HG02588 (cell line): ENCODE measurements at regions not wholly inside any gene's neighbourhood (a gene's known extent, or its start where the extent isn't known, plus 50 kb on each side); places are given as distances from the start of the nearest gene placed in this dataset.

ENCODE experiments used
- ATAC-seq: cut with Tn5 transposase; IDR thresholded peaks from one replicate; pipeline ENCODE4 v1.9.1; 2021; ENCODE audit warnings: mild to moderate bottlenecking, moderate library complexity; ENCODE audit not compliant: unreplicated experiment

DNA sequence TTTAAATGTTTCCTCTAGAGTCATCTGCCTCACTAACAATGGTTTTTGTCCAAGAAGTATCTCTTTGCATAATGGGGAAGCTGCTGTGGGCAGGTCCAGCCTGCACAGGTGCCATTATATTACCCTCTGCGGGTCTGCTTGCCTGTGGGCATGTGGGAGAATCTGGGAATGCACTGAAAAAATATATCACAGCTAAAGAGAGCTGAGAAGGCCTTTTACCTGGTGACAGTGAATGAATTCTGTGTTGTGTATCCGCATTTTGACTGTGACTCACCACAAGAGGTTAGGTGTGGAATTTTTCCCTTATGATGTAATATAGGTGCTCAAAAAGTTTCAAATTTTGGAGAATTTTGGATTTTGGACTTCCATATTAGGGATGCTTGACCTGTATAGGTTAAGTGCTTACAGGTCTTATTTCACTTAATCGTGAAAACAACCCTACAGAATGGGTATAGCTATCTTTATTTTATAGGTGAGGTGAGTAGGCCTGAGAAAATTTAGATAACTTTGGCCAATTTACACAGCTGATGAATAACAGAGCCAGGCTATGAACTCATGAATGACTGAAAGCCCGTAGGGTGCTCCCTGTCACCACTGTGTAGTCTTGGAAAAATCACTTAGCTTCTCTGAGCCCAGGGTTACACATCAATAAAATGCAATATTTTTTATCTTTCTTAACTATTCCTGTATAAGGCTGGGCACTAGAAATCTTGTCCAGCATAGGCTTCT, 198.0 kb upstream of the EPHA5 start:
- no peak for ATAC-seq

DNA sequence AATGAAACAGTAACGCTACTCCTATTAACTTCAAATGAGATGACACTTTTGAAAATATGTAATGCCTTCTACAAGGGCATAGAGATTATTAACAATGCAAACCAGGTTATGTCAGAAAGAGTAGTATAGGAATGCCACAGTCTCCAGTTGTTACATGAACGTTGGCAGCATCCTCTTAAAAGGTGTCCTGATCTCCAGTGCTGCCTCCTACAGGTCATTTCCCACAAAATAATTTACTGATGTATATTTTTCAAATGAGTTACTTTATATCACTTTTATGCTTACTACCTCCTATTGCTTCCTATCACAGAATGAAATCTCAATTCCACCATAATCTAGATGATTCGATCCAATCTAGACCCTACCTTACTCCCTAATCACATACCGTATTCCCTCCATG, 195.2 kb upstream of the EPHA5 start:
- no peak for ATAC-seq

DNA sequence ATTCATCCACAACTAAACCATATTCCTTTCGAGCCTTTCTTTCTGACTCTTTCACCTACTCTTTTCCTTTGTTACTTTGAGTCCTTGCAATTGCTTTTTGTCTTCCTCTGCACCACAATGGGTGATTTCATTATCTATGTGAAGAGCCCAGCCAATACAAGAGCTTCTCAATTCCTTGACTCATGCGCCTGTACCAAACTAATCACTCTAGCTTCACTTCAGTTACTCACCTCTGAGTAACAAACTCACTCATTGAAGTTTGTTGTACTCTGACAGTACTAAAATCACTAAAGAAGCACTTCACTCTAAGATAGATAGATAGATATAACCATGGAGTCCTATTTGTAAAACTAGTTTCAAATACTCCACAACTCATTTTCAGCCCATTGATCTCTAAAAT, 191.7 kb upstream of the EPHA5 start:
- no peak for ATAC-seq

DNA sequence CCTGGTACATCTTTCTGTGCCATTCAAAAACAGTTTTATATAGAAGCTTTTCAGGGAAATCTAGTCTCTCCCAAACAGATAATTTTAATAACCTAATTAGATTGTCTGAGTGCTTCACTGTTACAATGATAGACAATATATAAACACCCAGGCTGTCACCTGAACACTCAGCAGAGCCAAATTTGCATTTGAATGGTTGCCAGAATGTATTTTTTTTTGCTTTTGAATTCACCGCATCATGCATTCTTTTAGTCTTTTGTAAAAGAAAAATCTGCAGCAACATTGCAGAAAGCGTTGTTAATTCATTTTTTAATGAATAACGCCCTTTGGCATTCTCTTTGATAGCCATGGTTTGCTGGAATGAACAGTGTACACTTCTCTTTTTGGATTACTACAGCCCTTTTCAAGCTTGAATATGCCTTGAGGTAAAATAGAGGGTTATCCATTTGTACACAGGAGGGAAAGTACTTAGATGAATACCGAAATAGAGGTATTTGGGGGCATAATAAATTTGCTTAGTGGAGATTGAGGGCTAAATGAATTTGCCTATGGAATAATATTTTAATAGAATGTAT, 175.0 kb upstream of the EPHA5 start:
- ATAC-seq, result no peak

DNA sequence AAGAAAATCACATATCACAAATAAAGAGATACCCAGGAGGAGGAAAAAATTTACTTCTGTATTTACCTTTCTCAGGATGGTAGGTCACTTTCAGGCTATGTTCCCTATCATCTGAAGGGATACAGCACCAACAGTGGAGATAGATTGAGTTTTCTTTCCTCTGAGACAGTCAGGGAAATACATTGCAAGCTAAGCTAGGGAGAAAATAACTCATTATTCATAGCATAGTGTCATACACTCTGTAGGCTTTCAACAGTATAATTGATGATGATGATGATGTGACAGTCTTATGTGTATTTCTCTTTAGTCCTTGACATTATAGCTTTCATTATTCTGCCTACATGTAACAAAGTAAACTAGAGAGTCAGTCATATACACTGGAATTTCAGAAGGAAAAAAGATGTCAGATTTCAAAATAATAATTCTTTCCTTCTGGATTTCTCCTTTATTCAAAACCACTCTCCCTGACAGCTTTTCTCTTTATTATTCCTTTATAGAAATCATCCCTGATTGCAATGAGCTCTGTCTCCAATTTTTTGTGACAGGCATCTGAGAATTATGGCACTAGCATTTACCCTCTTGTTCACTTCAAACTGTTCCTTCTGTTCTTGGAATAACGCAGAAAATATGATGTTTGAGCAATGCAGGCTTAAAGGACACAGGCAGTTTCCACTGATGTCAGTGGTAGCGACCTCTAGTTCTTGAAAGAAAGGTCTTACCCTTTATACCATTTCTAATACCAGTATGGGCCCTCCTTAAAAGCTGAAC, 169.1 kb upstream of the EPHA5 start:
- no peak for ATAC-seq

DNA sequence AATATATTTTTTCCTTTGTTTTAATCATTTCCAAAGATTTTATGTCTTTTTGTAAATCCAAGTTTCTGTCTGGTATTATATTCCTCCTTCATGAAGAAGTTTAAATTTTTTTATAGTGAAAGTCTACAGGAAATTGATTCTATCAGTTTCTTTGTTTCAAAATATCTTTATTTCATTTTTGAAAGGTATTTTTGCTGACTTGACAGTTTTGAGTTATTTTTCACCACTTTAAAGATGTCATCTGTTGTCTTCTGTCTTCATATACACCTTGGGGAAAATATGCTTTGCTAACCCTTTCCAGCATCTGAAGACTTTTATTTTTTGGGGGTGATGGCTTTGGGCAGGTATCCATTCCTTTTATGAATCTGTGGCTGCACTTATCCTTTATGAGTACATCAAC, 164.4 kb upstream of the EPHA5 start:
- ATAC-seq, result no peak

DNA sequence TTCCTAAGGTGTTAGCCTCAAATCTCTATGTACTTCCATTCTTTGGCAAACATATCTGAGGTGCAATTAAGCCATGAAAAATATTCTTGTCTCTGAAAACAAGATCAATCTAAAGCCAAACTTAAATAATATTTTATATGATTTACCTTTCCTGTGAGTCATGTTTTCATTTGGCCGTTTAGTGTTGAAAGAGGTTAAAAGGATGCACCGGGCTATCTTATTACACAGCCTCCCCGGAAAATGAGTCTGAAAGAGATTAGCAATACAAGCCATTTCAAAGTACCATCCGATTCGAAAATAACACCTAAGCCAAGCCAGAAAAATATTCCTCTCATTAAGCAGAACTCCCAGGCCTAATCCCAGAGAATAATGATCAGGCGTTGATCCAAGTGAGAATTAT, 161.5 kb upstream of the EPHA5 start:
- ATAC-seq, result no peak

DNA sequence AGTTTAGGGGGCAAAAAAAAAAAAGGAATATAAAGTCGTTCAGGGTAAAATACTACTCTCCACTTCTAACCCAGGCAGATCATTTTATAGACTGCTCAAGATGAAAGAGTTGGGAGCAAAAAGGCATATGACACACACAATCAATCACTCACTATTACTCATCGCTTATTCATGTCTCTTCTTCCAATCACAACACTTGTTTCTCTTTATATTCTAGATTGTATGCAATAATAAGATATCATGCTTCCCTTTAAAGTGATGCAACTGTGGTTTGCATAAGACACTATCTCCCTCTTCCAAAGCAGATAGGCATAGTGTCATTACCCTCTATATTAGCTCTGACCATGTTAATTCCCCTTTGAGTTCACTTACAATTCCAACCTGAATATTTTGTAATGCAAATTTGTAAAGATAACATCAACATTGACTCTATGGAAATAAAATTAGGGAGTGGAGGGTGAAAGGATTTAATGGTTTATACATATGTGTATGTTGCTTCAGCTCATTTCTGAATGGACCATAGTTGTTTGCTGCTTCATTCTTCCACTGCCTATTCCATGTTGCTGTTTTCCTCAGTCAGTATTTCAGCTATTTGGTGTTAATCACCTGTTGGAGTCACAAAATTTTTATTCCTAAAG, 154.9 kb upstream of the EPHA5 start:
- no peak for ATAC-seq

DNA sequence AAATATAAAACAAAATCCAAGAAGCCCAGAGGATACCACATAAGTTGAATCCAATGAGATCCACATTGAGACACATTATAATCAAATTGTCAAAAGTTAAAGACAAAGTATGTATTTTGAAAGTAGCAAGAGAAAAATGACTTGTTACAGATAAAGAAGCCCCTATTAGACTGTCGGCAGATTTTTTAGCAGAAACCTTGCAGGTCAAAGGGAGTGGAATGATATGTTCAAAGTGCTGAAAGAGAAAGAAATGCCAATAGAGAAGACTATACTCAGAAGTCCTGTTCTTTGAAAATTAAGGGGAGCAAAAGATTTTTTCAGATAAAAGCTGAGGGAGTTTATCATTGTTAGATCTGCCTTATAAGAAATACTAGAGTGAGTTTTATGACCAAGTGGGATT, 148.9 kb upstream of the EPHA5 start:
- no peak for ATAC-seq

DNA sequence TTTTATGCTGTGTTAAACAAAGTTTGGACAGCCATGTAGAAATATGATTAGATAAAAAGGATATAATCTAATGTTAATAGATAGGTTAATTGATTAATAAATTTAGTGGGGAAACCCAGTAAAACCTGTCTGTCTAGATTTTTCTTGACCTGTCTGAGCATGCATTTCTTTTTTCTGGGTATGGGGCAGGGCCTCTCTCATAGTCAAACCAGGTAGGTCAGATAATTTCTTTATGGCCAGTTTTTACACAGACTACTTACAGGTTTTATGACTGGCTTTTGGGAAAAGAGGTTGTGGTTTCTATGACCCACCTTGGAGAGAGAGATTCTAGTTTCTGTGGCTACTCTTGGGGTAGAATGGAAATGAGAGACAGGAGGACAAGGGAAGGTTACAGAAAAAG, 135.6 kb upstream of the EPHA5 start:
- ATAC-seq, result no peak

- no peak for ATAC-seq
These were observed 129.2 kb upstream of the EPHA5 start for GRCh38 chr4:65799513-65799912.

DNA sequence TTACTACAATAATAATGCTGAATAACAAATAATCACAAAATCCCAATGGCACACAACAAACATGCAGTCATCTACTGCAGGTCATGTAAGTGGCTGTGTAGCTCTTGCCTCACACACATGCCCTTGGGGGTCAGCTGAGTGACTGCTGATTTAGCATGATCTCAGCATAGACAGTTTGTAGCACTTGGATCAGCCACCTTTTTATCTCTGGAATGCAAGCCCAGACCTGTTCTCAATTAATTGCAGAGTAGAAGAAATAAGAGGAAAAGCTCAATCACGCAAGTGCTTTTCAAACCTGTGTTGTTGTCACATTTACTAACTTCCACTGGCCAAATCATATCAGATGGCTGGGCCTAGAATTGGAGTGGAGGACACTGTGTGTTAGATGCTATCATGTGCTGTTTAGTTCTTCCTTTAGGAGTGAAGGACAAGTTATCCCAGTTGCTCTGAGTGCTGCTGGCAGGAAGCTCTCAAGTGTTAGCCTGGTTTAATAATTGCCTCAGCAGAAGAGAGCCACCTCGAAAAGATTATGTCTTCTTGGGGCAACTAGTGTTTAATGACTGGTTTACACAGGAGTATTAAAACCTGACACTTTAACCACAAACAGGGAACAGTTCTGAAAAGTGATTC, 128.3 kb upstream of the EPHA5 start:
- no peak for ATAC-seq

- no peak for ATAC-seq
These were observed 121.6 kb upstream of the EPHA5 start for GRCh38 chr4:65791812-65792308.

DNA sequence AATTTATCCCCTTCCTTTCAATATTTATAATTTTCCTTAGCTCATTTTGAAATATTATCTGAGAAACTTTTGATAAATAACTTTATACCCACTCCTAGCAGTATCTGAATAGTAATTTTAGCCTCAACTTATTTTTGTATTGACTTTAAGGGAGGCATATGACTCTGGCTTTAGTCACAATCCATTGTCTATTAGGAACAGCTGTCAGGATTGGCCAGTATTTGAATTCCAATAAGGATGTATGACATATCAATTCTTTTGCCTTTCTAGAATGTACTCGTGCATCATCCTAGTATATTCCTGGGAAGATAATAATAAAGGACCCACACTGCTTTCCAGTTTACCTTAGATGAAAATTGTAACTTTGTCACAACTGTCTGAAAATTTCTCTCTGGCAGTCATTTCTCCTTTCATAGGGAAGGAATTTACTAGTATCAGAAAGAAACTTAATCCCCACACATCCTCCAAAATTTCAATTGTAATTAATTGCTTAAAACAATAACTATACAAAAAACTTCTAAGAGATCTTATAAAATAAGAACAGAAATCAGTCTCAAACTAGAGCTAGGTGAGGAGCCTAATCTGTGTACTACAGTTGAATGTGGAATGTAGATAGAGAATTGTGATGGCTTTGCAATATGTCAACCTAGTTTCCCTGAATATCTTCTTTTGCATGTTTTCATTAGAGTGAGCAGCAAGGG, 121.0 kb upstream of the EPHA5 start:
- no peak for ATAC-seq

- no peak for ATAC-seq
These were observed 119.5 kb upstream of the EPHA5 start for GRCh38 chr4:65789805-65790204.

DNA sequence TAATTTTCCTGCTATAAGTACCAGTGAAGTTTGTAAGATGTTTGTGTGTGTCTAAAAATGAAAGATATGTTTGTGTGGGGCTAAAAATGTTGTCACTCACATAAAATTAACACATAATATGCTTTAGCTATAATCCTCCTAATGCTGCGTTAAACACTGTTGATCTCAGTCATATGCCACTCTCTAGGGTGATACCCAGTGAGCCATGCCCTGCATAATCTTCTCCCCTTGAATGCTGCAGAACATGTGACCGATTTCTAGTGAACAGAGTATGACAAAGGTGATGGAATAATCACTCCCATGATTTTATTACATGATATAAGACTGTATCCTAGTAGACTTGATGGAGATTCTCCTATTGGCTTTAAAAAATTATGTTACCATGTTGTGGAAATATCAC, 119.1 kb upstream of the EPHA5 start:
- ATAC-seq, result no peak

- ATAC-seq, result no peak
These were observed 107.0 kb upstream of the EPHA5 start for GRCh38 chr4:65777270-65777669.

DNA sequence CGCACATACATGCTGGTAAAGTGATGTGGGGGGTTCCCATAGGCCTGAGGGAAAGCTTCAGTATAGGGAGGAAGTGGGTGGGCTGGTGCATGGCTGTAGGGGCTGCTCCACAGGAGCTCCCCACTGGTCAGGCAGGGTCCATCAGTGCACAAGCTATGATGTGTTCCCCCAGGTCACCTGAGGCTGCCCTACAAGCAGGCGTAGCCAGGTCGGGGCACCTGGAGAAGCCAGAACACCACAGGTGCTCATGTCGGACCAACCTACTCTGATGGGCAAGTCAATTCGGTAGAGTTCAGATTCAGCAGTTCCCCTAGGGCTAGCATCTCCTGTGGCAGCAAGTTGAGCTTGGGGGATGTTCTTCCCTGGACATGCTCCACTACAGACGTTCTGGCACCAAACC, 103.3 kb upstream of the EPHA5 start:
- ATAC-seq, result no peak

GRCh38 chr4:65747386-65747785, 77.1 kb upstream of the EPHA5 start:
- no peak for ATAC-seq

DNA sequence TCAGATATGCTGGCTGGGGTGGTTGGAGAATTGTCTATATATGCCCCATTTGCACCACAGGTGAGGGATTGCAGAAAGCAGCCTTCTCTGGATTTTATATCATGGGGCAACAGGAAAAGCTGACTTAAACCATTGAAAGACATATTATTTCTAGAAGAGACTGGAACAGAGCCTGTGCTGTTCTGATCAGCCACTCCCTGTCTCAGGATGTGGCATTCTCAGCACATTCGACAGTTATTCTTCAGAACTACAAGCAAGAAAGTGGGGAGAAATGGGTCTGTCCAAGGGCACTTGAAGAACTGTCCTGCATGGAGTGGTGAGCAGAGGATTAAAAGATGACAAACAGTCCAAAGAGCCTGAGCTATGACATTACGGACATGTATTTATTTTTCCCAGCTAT, 67.8 kb upstream of the EPHA5 start:
- no peak for ATAC-seq

- no peak for ATAC-seq
These were observed 67.4 kb upstream of the EPHA5 start for GRCh38 chr4:65737672-65738071.
